ENCODE measurements at regions not wholly inside any gene's neighbourhood (a gene's known extent, or its start where the extent isn't known, plus 50 kb on each side); places are given as distances from the start of the nearest gene placed in this dataset.
"Not testable (repeated sequence)": the region's sequence is repeated elsewhere in the genome, so short reads cannot be mapped to it uniquely, and the experiment has no call there.

GRCh38 chr1:177710696-177711620, 258.9 kb downstream of the SEC16B start:
- DNase-seq = no peak

GRCh38 chr1:177708406-177708805, 261.5 kb downstream of the SEC16B start:
- no peak for DNase-seq

- DNase-seq = no peak
Measured at GRCh38 chr1:177706977-177707376, 262.9 kb downstream of the SEC16B start.

- no peak for DNase-seq
Measured at GRCh38 chr1:177705839-177706238, 264.0 kb downstream of the SEC16B start.

- no peak for DNase-seq
Measured at GRCh38 chr1:177703888-177704446, 265.9 kb downstream of the SEC16B start.

GRCh38 chr1:177701654-177702353, 268.1 kb downstream of the SEC16B start:
- no peak for DNase-seq

- DNase-seq = no peak
Measured at GRCh38 chr1:177700856-177701255, 269.0 kb downstream of the SEC16B start.

- DNase-seq = no peak
Measured at GRCh38 chr1:177690996-177691395, 278.9 kb downstream of the SEC16B start.

- DNase-seq = no peak
Measured at GRCh38 chr1:177687544-177687943, 282.3 kb downstream of the SEC16B start.

GRCh38 chr1:177686933-177687332, 282.9 kb downstream of the SEC16B start:
- no peak for DNase-seq

GRCh38 chr1:177669161-177669560, 300.7 kb downstream of the SEC16B start:
- DNase-seq = no peak

- no peak for DNase-seq
Measured at GRCh38 chr1:177665935-177666334, 303.9 kb downstream of the SEC16B start.

- DNase-seq = not testable (repeated sequence)
Measured at GRCh38 chr1:177664742-177665141, 305.1 kb downstream of the SEC16B start.

GRCh38 chr1:177660188-177660587, 309.7 kb downstream of the SEC16B start:
- no peak for DNase-seq

GRCh38 chr1:177659281-177659680, 310.6 kb downstream of the SEC16B start:
- DNase-seq = no peak

GRCh38 chr1:177656598-177656997, 313.3 kb downstream of the SEC16B start:
- DNase-seq = no peak

- no peak for DNase-seq
Measured at GRCh38 chr1:177650947-177651346, 318.9 kb downstream of the SEC16B start.

GRCh38 chr1:177648731-177649265, 321.1 kb downstream of the SEC16B start:
- no peak for DNase-seq

GRCh38 chr1:177648138-177648537, 321.7 kb downstream of the SEC16B start:
- no peak for DNase-seq

GRCh38 chr1:177646757-177647730, 322.8 kb downstream of the SEC16B start:
- no peak for DNase-seq

GRCh38 chr1:177645491-177646190, 324.2 kb downstream of the SEC16B start:
- no peak for DNase-seq

GRCh38 chr1:177640687-177641086, 329.2 kb downstream of the SEC16B start:
- DNase-seq = no peak

Data from fibroblast of skin of right quadriceps (primary cell).